ENCODE measurements at regions not wholly inside any gene's neighbourhood (a gene's known extent, or its start where the extent isn't known, plus 50 kb on each side); places are given as distances from the start of the nearest gene placed in this dataset.

DNA sequence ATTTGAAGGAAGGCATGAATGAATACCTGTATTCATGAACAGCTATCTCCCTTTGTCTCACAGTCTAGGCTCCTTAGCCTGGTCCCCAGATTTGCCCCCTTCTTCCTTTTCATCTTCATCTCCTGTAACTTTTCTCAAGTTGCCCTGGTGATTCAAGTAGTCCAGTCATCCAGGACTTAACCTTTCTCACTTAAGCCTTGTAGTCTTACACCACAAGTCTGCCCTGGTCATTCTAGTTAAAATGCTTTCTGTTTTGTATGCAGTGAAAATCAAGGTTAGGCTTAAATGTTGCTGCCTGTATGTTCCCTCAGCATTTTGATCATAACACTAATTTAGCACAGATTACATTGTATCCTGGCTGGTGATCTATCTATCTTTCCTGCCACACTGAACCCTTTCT lies 58.5 kb upstream of the SLC7A11 start:
- TF ChIP-seq, protein P1, sequence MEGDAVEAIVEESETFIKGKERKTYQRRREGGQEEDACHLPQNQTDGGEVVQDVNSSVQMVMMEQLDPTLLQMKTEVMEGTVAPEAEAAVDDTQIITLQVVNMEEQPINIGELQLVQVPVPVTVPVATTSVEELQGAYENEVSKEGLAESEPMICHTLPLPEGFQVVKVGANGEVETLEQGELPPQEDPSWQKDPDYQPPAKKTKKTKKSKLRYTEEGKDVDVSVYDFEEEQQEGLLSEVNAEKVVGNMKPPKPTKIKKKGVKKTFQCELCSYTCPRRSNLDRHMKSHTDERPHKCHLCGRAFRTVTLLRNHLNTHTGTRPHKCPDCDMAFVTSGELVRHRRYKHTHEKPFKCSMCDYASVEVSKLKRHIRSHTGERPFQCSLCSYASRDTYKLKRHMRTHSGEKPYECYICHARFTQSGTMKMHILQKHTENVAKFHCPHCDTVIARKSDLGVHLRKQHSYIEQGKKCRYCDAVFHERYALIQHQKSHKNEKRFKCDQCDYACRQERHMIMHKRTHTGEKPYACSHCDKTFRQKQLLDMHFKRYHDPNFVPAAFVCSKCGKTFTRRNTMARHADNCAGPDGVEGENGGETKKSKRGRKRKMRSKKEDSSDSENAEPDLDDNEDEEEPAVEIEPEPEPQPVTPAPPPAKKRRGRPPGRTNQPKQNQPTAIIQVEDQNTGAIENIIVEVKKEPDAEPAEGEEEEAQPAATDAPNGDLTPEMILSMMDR (IDR thresholded peaks at IDR 0.05), result no peak
- TF ChIP-seq POLR2AphosphoS5 (IDR thresholded peaks at IDR 0.05), result no peak
